ENCODE measurements at regions not wholly inside any gene's neighbourhood (a gene's known extent, or its start where the extent isn't known, plus 50 kb on each side); places are given as distances from the start of the nearest gene placed in this dataset.

- Histone ChIP-seq H3K4me1 (ENCODE audit: control insufficient read depth in 1 of 2, insufficient read depth in 2 of 2, low read length in 2 of 2) (no peaks in the 10 kb centered on the region), H2AFZ (ENCODE audit: insufficient read depth, low read length, poor library complexity) (no peak overlapping the region), H3K14ac (ENCODE audit: low read length) (no peak overlapping the region), H3K79me1 (ENCODE audit: low read length) (no peaks in the 10 kb centered on the region), H2BK5ac (ENCODE audit: low read depth, low read length, poor library complexity) (no peak overlapping the region), H2BK12ac (ENCODE audit: low read length) (no peak overlapping the region), H3K79me2 (ENCODE audit: control insufficient read depth, insufficient read depth, low read length, poor library complexity) (no peaks in the 10 kb centered on the region), H3K27ac (ENCODE audit: low read depth, low read length) (no peak overlapping the region), H4K91ac (ENCODE audit: low read depth, low read length) (no peak overlapping the region), H3K9me3 (ENCODE audit: insufficient read depth, low read depth, low read length) (no peaks in the 10 kb centered on the region), H3K9ac (ENCODE audit: low read length) (no peak overlapping the region), H2BK120ac (ENCODE audit: insufficient read depth, low read length, poor library complexity) (no peak overlapping the region), H3K4ac (ENCODE audit: low read depth, low read length) (no peak overlapping the region), H4K12ac (ENCODE audit: low read depth, low read length) (no peak overlapping the region), H3K4me3 (ENCODE audit: low read depth, low read length) (peak overlapping the region; percentile 27), H3K27me3 (ENCODE audit: insufficient read depth, low read length) (no peaks in the 10 kb centered on the region), H4K8ac (ENCODE audit: low read depth, low read length) (no peak overlapping the region), H3K36me3 (ENCODE audit: control insufficient read depth in 1 of 2, insufficient read depth in 2 of 2, low read length in 2 of 2) (no peaks in the 10 kb centered on the region), H3K18ac (ENCODE audit: low read length) (no peak overlapping the region), H3K23ac (ENCODE audit: low read length) (no peak overlapping the region), H2AK5ac (ENCODE audit: low read length) (no peak overlapping the region), H3K4me2 (ENCODE audit: low read length) (no peak overlapping the region)
- no CpG with 5 or more reads among the region's 10 CpGs for WGBS (ENCODE audit: extremely low coverage, insufficient coverage, insufficient read length)
- DNase-seq, result no peak
Measured at GRCh38 chr1:4175566-4176405, 275.7 kb upstream of the C1orf174 start.

GRCh38 chr1:4176841-4177240 lies 276.8 kb upstream of the C1orf174 start:
- no CpG with 5 or more reads among the region's 3 CpGs for WGBS (ENCODE audit: extremely low coverage, insufficient coverage, insufficient read length)
- Histone ChIP-seq H2BK120ac (ENCODE audit: insufficient read depth, low read length, poor library complexity) (no peak overlapping the region), H3K9me3 (ENCODE audit: insufficient read depth, low read depth, low read length) (no peaks in the 10 kb centered on the region), H3K79me2 (ENCODE audit: control insufficient read depth, insufficient read depth, low read length, poor library complexity) (no peaks in the 10 kb centered on the region), H3K4me2 (ENCODE audit: low read length) (no peak overlapping the region), H3K79me1 (ENCODE audit: low read length) (no peaks in the 10 kb centered on the region), H2BK5ac (ENCODE audit: low read depth, low read length, poor library complexity) (no peak overlapping the region), H3K18ac (ENCODE audit: low read length) (no peak overlapping the region), H3K27me3 (ENCODE audit: insufficient read depth, low read length) (no peaks in the 10 kb centered on the region), H2AK5ac (ENCODE audit: low read length) (no peak overlapping the region), H3K4me3 (ENCODE audit: low read depth, low read length) (no peak overlapping the region), H3K27ac (ENCODE audit: low read depth, low read length) (no peak overlapping the region), H4K8ac (ENCODE audit: low read depth, low read length) (no peak overlapping the region), H3K4me1 (ENCODE audit: control insufficient read depth in 1 of 2, insufficient read depth in 2 of 2, low read length in 2 of 2) (no peaks in the 10 kb centered on the region), H3K4ac (ENCODE audit: low read depth, low read length) (no peak overlapping the region), H3K36me3 (ENCODE audit: control insufficient read depth in 1 of 2, insufficient read depth in 2 of 2, low read length in 2 of 2) (no peaks in the 10 kb centered on the region), H3K23ac (ENCODE audit: low read length) (no peak overlapping the region), H4K91ac (ENCODE audit: low read depth, low read length) (no peak overlapping the region), H3K9ac (ENCODE audit: low read length) (no peak overlapping the region), H4K12ac (ENCODE audit: low read depth, low read length) (no peak overlapping the region), H2BK12ac (ENCODE audit: low read length) (no peak overlapping the region), H3K14ac (ENCODE audit: low read length) (no peak overlapping the region), H2AFZ (ENCODE audit: insufficient read depth, low read length, poor library complexity) (no peak overlapping the region)
- no peak for DNase-seq

- Histone ChIP-seq H3K36me3 (ENCODE audit: control insufficient read depth in 1 of 2, insufficient read depth in 2 of 2, low read length in 2 of 2) (no peaks in the 10 kb centered on the region), H3K9me3 (ENCODE audit: insufficient read depth, low read depth, low read length) (no peaks in the 10 kb centered on the region), H3K27me3 (ENCODE audit: insufficient read depth, low read length) (no peaks in the 10 kb centered on the region), H2BK120ac (ENCODE audit: insufficient read depth, low read length, poor library complexity) (no peak overlapping the region), H2AK5ac (ENCODE audit: low read length) (no peak overlapping the region), H4K12ac (ENCODE audit: low read depth, low read length) (no peak overlapping the region), H3K4me1 (ENCODE audit: control insufficient read depth in 1 of 2, insufficient read depth in 2 of 2, low read length in 2 of 2) (no peaks in the 10 kb centered on the region), H3K9ac (ENCODE audit: low read length) (no peak overlapping the region), H3K4me3 (ENCODE audit: low read depth, low read length) (no peak overlapping the region), H3K27ac (ENCODE audit: low read depth, low read length) (no peak overlapping the region), H2BK12ac (ENCODE audit: low read length) (no peak overlapping the region), H3K79me2 (ENCODE audit: control insufficient read depth, insufficient read depth, low read length, poor library complexity) (no peaks in the 10 kb centered on the region), H3K79me1 (ENCODE audit: low read length) (no peaks in the 10 kb centered on the region), H2AFZ (ENCODE audit: insufficient read depth, low read length, poor library complexity) (no peak overlapping the region), H3K4ac (ENCODE audit: low read depth, low read length) (no peak overlapping the region), H2BK5ac (ENCODE audit: low read depth, low read length, poor library complexity) (no peak overlapping the region), H4K91ac (ENCODE audit: low read depth, low read length) (no peak overlapping the region), H3K4me2 (ENCODE audit: low read length) (no peak overlapping the region), H4K8ac (ENCODE audit: low read depth, low read length) (no peak overlapping the region), H3K18ac (ENCODE audit: low read length) (no peak overlapping the region), H3K23ac (ENCODE audit: low read length) (no peak overlapping the region), H3K14ac (ENCODE audit: low read length) (no peak overlapping the region)
- DNase-seq, result no peak
- no CpG with 5 or more reads among the region's 21 CpGs for WGBS (ENCODE audit: extremely low coverage, insufficient coverage, insufficient read length)
Measured at GRCh38 chr1:4177425-4178150, 277.5 kb upstream of the C1orf174 start.

- Histone ChIP-seq H3K27ac (ENCODE audit: low read depth, low read length) (no peak overlapping the region), H3K79me1 (ENCODE audit: low read length) (no peaks in the 10 kb centered on the region), H3K18ac (ENCODE audit: low read length) (no peak overlapping the region), H3K14ac (ENCODE audit: low read length) (no peak overlapping the region), H4K8ac (ENCODE audit: low read depth, low read length) (no peak overlapping the region), H3K79me2 (ENCODE audit: control insufficient read depth, insufficient read depth, low read length, poor library complexity) (no peaks in the 10 kb centered on the region), H3K23ac (ENCODE audit: low read length) (no peak overlapping the region), H2AFZ (ENCODE audit: insufficient read depth, low read length, poor library complexity) (no peak overlapping the region), H2BK120ac (ENCODE audit: insufficient read depth, low read length, poor library complexity) (no peak overlapping the region), H4K12ac (ENCODE audit: low read depth, low read length) (no peak overlapping the region), H3K27me3 (ENCODE audit: insufficient read depth, low read length) (no peaks in the 10 kb centered on the region), H3K4me2 (ENCODE audit: low read length) (no peak overlapping the region), H2AK5ac (ENCODE audit: low read length) (no peak overlapping the region), H3K4ac (ENCODE audit: low read depth, low read length) (no peak overlapping the region), H2BK5ac (ENCODE audit: low read depth, low read length, poor library complexity) (no peak overlapping the region), H3K9ac (ENCODE audit: low read length) (no peak overlapping the region), H4K91ac (ENCODE audit: low read depth, low read length) (no peak overlapping the region), H3K4me3 (ENCODE audit: low read depth, low read length) (no peak overlapping the region), H3K4me1 (ENCODE audit: control insufficient read depth in 1 of 2, insufficient read depth in 2 of 2, low read length in 2 of 2) (no peaks in the 10 kb centered on the region), H2BK12ac (ENCODE audit: low read length) (no peak overlapping the region), H3K36me3 (ENCODE audit: control insufficient read depth in 1 of 2, insufficient read depth in 2 of 2, low read length in 2 of 2) (no peaks in the 10 kb centered on the region), H3K9me3 (ENCODE audit: insufficient read depth, low read depth, low read length) (no peaks in the 10 kb centered on the region)
- WGBS (ENCODE audit: extremely low coverage, insufficient coverage, insufficient read length), result no CpG with 5 or more reads among the region's 11 CpGs
- no peak for DNase-seq
Measured at GRCh38 chr1:4178501-4179113, 278.5 kb upstream of the C1orf174 start.

Data from trophoblast cell (in vitro differentiated cells and primary cell).